HT1080 (cell line): ENCODE measurements at regions not wholly inside any gene's neighbourhood (a gene's known extent, or its start where the extent isn't known, plus 50 kb on each side); places are given as distances from the start of the nearest gene placed in this dataset.
A peak's percentile ranks its signal among the peaks of the same experiment; 100 is the strongest.

ENCODE experiments used
- DNase-seq: peaks from one replicate; pipeline ENCODE4 v3.0.0-alpha.2; 2015; ENCODE audit warnings: low read depth

DNA sequence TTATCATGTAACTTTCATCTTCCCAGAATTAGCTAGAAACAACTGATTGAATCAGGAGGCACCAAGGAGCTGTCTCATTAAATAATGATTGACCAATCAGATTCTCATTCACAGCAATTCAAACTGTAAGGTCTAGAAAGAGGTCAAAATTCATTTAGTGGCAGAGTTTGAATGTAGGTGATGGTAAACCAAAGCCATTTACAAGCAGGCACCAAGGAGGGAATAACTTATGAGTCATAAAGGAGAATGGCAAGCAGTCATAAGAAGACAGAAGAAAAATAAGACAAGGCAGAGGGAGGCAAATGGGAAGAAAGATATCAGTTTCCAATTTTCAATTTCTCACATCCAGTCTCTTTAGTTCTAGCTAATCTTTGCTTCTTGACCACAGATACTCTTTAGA is 52.9 kb upstream of the DEFB112 start:
- DNase-seq = peak; percentile 34

DNA sequence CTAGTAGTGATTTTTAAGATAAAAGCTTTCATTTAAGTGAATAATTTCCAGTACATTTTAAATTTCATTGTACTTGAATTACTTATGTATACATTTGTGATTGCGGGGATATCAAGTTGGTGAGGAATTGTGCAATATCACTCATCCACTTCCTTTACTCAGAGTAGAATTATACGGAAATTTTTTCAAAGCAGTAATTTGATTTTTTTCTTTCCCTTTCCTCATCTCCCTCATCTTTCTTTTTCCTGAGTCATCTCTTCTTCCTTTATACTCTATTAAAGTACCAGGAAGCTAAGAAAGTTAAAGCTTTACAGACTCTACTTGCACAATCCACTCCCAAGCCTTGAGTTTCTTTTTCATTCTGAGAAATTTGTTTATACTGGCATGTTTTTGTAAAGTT is 60.9 kb upstream of the DEFB112 start:
- DNase-seq = no peak

DNA sequence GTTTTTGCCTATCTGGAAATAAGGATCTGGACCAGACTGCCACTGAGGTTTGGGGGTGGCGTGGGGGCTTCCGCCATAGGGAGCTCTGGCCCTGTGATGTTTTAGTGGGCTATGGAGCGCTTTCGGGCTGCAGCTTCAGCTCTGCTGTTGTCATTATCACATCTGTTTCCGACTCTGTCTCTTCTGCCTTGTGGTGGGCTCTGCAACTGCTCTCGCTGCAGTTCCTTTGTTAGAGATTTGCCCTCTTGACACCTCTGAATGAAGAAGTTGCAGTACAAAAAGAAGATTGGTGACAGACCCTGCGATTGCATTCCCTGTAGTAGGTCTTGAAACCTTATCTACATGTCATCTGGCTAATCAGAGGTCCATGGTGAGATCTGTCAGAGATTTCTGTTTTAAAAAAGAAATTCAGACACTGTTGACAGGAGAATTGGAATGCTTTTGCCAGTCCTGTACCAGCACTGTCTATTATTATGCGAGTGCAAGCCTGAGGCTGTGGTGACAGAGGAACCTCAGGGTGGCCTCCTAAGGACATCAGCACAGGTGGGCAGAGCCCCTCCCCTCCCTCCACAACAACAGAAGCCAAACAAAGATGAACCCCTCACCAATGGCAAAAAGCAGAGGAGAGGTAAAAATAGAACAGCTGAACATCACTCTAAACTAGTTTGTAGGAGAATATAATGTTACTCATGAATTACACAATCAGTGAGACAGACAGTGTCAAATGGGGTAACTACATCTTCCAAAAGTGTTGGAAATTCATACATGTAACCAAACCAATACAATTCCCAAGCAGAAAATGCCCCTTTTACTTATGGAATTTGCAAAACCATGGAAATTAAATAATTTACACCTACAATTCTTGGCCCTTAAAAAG is 63.5 kb upstream of the DEFB112 start:
- DNase-seq = no peak

DNA sequence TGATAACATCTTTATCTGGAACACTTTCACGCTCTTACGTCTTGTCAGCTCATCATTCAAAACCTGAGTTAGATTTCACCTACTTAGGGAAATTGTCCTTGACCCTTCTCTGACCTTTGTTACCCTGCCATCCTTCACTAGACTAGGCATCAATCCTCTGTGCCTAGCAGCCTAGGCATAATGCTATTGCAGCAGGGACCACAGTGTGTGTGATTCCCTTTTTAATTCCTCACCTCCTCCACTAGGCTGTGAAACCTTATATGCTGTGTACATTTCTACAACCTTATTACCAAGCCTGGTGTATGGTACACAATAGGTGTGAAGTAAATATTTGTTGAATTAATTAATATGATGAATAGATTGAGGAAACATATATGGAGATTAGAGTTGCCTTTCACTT is 66.7 kb upstream of the DEFB112 start:
- no peak for DNase-seq

DNA sequence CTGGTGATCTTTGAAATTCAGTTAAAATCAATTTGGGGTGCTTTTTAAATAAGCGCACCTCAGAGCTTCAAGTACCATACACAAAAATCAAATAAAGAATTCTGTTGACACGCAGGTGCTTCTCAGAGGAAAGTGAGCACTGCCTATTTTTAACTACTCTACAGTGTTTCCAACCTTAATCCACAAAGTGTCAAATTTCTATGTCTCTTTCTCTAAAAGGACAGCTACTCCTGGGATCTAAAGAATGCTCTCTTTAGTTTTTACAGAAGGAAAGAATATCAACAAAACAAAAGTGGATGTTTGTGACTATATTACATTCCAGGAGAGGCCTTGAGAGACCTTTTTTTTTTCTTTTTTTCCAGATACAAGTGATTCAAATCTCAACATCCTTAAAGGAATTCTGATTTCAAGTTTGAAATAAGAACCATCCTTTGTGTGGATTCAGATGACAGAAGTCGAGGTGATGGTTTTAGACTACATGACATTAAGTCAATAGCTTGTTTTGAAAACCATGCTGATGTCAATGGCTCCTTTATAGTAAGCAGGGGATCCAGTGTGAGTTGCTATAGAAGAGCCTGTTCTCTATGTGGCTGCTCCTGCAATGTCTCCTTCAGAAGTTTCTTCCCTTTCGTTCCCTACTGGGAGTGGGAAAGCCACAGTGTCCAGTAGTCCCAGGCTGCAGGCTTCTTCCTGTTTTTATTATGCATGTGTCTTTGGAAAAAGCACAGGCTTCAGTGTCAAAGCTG is 67.2 kb upstream of the DEFB112 start:
- DNase-seq = no peak

DNA sequence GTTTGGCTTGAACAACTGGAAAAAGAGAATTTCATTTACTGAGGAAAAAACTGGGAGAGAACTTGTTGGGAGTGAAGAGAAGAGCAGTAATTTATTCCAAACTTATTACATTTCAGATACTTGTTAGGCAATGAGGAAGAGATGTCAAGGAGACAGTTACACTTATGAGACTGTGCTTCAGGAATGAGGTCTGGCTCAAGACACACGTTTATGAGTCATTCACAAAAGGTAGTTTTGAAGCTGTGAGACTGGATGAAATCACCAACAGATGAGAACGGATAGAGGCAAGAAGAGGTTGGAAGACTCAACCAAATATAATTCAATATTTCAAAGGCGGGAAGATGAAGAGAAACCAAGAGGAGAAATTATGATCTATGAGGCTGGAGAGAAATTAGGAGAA is 70.6 kb upstream of the DEFB112 start:
- peak; percentile 54 for DNase-seq

DNA sequence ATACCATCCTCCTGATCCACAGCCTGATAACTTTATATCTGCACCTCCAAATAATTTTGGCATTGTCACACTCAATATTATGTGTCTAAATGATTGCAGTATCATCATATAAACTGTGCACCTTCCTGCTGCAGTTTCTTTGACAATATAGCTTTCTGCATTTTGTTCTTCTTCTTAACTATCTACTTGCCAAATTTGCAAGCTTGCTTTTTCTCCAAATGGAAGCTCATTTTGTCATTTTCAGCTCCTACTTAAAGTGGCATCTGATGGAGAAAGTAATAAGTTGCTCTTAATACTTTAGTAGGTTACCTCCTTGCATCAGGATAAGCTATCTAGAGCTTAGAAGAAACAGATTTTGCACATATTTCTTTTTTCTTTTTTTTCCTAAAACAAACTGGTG is 74.0 kb upstream of the DEFB112 start:
- DNase-seq = no peak

DNA sequence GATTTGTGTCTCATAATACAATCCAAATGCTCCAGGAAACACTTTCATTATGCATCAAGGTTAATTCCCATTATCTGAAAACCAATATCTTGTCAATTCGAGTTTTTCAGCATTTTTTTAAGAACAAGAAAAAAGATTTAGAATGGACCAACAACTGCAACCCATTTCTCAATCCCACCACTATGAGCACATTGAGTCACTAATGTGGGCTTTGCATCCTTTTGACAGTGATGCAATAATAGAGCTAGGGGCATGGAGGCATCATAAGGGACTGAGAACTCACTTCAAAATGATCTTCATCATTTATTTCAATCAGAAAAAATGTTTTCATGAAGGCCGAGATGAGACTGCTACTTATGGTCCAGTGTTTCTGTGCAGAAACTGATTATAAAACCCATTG is 74.8 kb upstream of the DEFB112 start:
- DNase-seq = no peak

DNA sequence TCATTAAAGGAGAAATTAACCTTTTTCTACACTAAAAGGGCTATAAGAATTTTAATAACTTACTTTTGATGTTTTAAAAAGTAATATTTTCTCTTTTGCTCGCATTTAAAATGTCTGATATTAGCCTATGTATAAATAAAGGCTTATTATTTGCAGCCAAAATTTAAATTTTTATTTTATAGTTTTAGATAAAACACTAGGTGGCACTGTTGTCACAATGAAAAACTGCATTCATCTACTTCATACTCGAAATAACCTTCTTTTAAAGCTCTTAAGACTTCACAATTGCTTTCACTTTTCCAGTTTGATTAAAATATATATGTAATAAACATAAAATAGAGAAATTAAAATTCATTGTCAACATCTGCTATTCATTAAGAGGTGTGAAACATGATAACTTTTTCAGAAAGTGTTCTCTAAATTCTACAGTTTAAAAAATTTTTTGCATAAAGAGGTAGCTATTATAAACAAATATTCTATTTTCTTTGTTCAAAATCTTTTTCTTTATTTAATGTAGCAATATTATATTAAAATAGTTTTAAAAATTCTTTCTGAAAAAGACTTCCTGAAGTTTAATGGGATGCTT is 78.8 kb upstream of the DEFB112 start:
- DNase-seq = no peak

DNA sequence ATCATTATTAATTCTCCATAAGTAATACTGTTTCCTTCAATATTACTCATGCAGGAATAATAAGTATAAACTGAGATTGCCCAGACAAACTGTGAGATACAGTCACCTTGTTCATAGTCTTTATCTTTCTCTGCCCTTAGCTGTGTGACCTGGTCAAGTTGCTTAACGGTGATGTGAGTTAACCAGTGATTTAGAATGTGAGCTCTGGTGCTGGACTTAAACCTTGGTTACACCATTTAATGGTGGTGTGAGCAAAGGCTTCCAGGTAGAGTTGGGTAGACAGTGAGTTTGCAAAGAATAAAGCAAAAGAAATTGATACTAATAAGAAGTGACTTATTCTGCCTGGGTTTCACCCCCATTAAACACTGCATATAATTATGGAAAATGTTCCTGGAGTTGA is 86.2 kb upstream of the DEFB112 start:
- DNase-seq = no peak

DNA sequence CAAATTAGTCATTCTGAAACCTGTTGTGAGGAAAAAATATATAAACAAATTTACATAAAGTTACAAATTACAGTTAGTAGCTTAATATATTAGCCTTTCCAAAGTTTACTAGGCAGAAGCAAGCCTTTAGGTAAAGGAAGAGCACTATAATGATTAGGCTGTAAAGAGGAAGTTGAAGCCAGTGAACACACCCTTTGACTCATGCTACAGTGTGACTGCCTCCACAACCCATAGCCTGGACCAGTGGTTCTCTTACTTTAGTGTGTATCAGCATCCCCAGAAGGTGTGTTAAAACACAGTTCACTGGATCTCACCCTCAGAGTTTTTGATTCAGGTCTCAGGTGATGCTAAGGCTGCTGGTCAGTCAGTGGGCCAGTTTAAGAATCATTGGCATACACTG is 91.4 kb upstream of the DEFB112 start:
- DNase-seq = peak; percentile 57

DNA sequence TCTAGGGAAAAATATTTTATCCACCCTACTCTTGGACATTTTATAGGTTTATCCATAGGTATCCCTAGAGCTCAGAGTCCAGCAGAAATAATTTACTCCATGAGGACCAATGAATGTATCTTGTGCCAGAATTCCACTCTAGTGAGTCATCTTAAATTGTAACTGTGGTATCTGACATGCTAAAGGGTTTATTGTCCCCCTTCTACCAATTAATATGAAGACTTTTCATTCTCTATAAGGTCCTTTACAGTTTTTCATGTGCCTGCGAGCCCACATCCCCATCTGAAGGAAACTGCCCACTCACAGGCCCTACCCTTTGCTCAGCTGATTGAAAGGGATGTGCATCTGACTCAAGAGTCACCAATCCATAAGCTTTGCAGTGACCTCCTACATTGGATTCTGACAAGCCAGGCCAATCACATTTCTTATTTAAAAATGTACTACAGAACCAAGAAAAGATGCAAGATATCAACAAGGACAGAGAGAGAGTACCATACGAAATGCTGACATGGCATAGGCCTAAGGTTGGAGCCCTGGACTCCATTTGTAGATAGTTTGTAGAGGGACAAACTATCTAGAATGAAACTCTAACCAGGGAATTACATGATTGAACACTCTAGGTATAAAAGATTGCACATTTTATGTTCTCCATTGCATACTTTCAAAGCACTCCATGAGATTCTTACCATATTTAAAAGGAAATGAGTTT is 93.4 kb upstream of the DEFB112 start:
- DNase-seq = peak; percentile 67

DNA sequence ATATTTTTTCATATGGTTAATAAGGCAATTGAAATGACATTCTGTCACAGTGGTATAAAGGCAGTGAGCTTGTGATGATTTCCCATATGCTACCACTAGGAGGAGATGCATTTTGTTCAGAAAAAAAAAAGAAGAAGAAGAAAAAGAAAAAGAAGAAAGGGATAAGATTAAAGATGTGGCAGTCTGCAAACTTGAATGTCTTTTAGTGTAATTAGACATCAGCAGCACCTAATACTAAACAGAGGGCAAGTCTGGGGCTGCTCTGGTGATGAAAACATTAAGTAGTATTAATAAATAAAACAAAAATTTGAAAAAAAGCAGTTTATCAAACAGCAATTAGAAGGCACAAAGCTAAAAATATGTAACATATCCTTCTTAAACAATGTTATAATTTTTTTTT is 95.4 kb upstream of the DEFB112 start:
- DNase-seq = no peak

DNA sequence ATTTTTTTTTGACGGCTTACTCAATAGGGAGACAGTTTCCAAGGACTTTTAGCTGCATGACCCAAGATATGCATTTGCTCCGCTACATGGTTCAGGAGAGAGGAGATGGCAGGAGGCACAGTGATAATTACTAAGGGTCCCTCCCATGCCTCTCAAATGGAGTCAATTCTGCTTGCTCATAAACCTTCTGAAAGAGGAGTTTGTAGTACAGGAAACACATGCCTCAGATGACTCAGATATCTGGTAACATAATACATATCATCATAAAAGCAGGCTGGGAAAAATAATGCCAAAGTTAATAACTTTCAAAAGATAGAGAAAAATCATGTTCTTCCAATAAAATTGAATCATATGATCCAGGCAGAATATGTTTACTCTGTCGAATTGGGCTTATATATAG is 97.6 kb upstream of the DEFB112 start:
- peak; percentile 67 for DNase-seq

DNA sequence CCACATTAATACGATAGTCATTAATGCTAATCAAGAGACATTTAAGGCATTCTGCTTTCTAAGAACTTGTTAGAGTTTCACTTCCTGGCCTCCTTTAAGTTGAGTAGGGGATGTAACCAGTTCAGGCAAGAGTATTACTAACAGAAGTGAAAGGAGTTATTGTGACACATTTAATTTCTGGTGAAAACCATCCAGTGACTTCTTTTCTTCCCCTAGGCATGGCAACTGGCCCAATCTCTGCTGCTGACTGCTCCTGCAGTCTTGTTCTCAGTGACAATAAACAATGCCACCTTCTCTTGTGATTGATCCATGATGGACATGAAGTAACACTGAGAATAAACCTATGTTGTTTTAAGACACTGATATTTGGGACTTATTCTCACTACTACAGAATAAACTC is 130.9 kb upstream of the DEFB112 start:
- peak; percentile 5 for DNase-seq

DNA sequence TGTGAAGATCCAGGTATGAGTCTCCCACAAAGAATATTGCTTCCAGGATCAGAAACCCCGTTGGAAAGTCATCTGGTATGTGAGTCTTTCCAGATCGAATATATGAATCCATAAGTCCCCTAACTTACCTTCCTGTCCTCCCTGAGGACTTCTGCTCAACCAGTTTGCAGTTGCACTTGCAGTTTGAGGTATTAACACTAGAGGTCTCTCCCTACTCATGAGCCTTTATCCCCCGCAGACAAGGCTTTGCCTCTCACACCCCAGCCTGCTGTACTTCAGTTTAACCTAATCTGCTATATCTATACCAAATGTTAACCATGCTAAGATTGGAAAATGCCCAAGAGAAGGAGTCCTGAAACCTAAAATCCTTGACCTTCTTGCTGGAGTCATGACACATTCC is 135.3 kb upstream of the DEFB112 start:
- DNase-seq = peak; percentile 11

DNA sequence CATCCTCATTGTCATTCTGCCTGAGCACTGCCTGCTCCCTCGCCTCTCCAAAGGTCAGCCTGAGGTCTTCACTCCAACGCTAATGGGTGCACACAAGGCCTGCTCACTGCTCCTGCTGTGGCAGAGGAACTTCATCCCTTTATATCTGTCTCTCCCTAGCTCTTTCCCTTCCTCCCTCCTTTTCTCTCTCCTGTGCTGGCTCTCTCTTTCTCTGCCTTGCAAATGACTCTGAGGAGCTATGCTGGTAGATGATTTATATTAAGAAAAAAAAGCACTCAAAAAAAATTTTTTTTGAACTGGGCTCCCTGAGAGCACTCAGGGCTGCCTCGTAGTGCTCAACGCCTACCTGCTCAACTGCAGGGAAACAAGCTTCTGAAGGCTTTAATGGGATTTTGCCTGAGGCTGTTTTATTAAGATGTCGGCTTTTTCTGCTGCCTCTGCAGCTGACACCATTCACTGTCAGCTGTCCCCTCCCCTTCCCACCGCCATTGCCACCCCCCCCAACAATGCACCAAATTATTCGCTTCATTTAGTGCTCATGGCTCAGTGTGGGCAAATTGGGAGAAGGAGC is 137.7 kb upstream of the DEFB112 start:
- DNase-seq = no peak

DNA sequence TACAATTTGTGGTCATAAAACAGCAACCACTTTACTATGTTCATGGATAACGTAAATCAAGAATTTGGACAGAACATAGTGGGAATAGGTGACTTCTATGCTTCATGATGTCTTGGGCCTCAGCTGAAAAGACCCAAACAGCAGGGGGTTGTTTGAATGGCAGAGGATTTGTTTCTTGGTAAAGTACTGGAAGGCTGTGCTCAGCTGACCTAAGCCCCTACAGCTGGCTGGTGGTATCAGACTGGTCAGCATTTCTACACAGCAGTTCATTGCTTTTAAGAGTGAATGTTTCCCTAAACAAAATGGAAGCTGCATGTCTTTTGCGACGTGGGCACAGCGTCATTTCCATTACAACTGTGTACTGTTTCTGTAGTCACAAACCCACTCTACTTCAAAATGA is 148.5 kb upstream of the DEFB112 start:
- DNase-seq = no peak

DNA sequence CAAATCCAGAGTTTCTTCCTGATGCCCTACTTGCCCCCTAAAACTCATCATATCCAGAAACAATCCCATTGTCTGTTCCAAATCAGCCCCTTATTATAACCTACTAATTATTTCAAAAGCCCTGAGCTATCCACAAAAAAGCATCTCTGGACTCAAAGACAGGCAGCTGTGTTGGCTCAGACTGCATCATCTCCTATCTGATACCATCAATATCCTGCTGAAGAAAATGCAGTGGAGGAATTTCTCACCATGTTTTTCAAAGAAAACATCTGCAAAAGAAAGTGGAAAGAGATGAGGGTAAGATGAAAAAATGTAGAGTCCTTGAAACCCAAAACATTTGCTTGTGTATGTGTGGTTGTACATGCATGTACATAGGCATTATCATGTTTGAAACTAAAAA is 153.0 kb upstream of the DEFB112 start:
- DNase-seq = no peak

DNA sequence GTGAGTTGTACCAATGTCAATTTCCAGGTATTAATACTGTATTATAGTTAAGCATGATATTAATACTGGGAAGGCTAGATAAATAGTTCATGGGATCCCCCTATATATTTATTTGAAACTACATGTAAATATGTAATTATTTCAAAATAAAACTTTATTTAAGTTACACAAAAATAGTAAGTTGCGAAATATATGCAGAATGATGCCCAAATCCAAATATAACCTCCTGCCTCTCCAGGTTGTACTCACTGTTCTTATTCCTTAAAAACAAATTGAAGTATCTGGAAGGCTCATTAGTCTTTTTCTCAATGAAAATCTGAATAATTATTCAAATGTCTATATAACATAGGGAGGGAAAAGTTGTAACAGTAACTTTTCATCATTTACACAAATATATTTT is 161.9 kb upstream of the DEFB112 start:
- DNase-seq = no peak

DNA sequence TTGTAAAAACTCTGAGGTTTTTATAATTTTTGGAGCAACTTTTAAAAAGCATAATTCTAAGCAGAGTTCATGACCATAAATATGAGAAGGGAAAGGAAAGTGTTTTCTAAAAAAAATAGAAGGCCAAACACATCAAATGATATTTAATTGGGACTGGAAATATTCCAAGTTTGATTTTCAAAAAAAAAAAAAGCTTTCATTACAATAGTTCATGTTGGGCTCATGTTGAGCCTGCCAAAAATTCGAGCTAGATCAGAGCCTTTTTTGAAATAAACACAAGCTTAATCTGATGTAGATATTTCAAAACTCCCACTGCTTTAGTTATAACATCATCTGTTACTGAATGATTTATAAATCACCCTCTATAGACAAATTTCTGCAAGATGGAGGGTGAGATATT is 163.4 kb upstream of the DEFB112 start:
- no peak for DNase-seq

DNA sequence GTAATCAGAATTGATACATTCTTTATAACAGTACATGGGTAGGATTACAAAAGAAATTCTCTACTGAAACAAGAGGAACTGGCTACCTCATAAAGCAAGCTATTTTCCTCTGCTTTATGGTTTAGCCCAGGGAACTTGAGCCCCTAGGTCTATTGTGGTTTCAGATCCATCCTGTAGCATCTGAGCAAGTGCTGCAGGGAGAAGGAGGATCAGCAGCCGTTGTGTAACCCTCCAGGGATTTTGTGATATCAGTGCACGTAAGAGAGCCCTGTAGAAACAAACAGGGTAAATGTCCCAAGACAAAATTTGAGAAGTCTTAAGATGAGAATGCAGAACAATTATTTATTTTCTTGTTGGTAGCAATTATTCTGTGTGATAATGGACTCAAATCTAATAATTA is 165.2 kb upstream of the DEFB112 start:
- DNase-seq = no peak
